Mesenchymal stem cell (in vitro differentiated cells and primary cell): ENCODE measurements at regions not wholly inside any gene's neighbourhood (a gene's known extent, or its start where the extent isn't known, plus 50 kb on each side); places are given as distances from the start of the nearest gene placed in this dataset.
"Not testable (repeated sequence)": the region's sequence is repeated elsewhere in the genome, so short reads cannot be mapped to it uniquely, and the experiment has no call there.

Experiments
- DNase-seq: peaks from one replicate; pipeline ENCODE4 v3.0.0-alpha.2; 2013
- H2AFZ ChIP-seq: one replicate; pipeline ENCODE4 v1.6.1; 2013; ENCODE audit warnings: low read depth, mild to moderate bottlenecking, control low read depth, inconsistent platforms, low read length, moderate library complexity
- H2AK5ac ChIP-seq: 2 replicates; pipeline ENCODE4 v1.6.1; 2013; ENCODE audit warnings: low read length, moderate library complexity, mild to moderate bottlenecking, inconsistent platforms; ENCODE audit not compliant: severe bottlenecking
- H2BK120ac ChIP-seq: one replicate; pipeline ENCODE4 v1.6.1; 2013; ENCODE audit warnings: low read depth, mild to moderate bottlenecking, inconsistent platforms, low read length, moderate library complexity
- H2BK12ac ChIP-seq, 2 experiments: one replicate each; pipeline ENCODE4 v1.6.1; 2013; ENCODE audit warnings: inconsistent platforms in 2 of 2, low read length in 2 of 2, mild to moderate bottlenecking in 2 of 2, moderate library complexity in 2 of 2, control low read depth in 1 of 2
- H2BK15ac ChIP-seq: one replicate; pipeline ENCODE4 v1.6.1; 2013; ENCODE audit warnings: mild to moderate bottlenecking, low read depth, inconsistent platforms; ENCODE audit not compliant: poor library complexity, severe bottlenecking
- H2BK5ac ChIP-seq: 2 replicates; pipeline ENCODE4 v1.6.1; 2013; ENCODE audit warnings: low read depth, mild to moderate bottlenecking, low read length, control low read depth, inconsistent platforms; ENCODE audit not compliant: poor library complexity, severe bottlenecking
- H3K14ac ChIP-seq, 2 experiments: one replicate each; pipeline ENCODE4 v1.6.1; 2013; ENCODE audit warnings: inconsistent platforms in 2 of 2, low read length in 2 of 2, control low read depth in 1 of 2, mild to moderate bottlenecking in 1 of 2, moderate library complexity in 1 of 2
- H3K18ac ChIP-seq, 2 experiments: one replicate each; pipeline ENCODE4 v1.6.1; 2013; ENCODE audit warnings: inconsistent platforms in 2 of 2, low read length in 2 of 2, control low read depth in 1 of 2, low read depth in 1 of 2, mild to moderate bottlenecking in 1 of 2
- H3K23ac ChIP-seq, 2 experiments: one replicate each; pipeline ENCODE4 v1.6.1; 2013; ENCODE audit warnings: inconsistent platforms in 2 of 2, low read length in 2 of 2, mild to moderate bottlenecking in 2 of 2, moderate library complexity in 2 of 2, control low read depth in 1 of 2
- H3K27ac ChIP-seq: 2 replicates; pipeline ENCODE4 v1.5.1; 2013; ENCODE audit warnings: mild to moderate bottlenecking, moderate library complexity, low read length, control low read depth, inconsistent platforms; ENCODE audit not compliant: poor library complexity, severe bottlenecking
- H3K27me3 ChIP-seq, 2 experiments: 2 replicates each; pipeline versions ENCODE4 v1.6.1 to v1.7.0; 2013; ENCODE audit warnings: low read length in 2 of 2, mild to moderate bottlenecking in 2 of 2, moderate library complexity in 2 of 2, control low read depth in 1 of 2, inconsistent platforms in 1 of 2; ENCODE audit not compliant: control insufficient read depth in 1 of 2, insufficient read depth in 1 of 2
- H3K36me3 ChIP-seq, 2 experiments: 2 replicates each; pipeline versions ENCODE4 v1.6.1 to v1.7.0; 2013; ENCODE audit warnings: low read length in 2 of 2, control low read depth in 1 of 2, inconsistent platforms in 1 of 2, low read depth in 1 of 2, mild to moderate bottlenecking in 1 of 2; ENCODE audit not compliant: insufficient read depth in 2 of 2, control insufficient read depth in 1 of 2
- H3K4ac ChIP-seq, 2 experiments: one replicate each; pipeline ENCODE4 v1.6.1; 2013; ENCODE audit warnings: inconsistent platforms in 2 of 2, low read length in 2 of 2, mild to moderate bottlenecking in 2 of 2, moderate library complexity in 2 of 2, control low read depth in 1 of 2, low read depth in 1 of 2
- H3K4me1 ChIP-seq: 2 replicates; pipeline ENCODE4 v1.6.1; 2013; ENCODE audit warnings: low read depth, low read length, control low read depth; ENCODE audit not compliant: control insufficient read depth, insufficient read depth
- H3K4me2 ChIP-seq: 2 replicates; pipeline ENCODE4 v1.6.1; 2013; ENCODE audit warnings: low read length, mild to moderate bottlenecking, inconsistent platforms; ENCODE audit not compliant: poor library complexity, severe bottlenecking
- H3K4me3 ChIP-seq, 2 experiments: 2 replicates each; pipeline versions ENCODE4 v1.5.1 to v1.7.0; 2013; ENCODE audit warnings: low read length in 2 of 2, mild to moderate bottlenecking in 2 of 2, control low read depth in 1 of 2, low read depth in 1 of 2; ENCODE audit not compliant: insufficient read depth in 1 of 2
- H3K79me1 ChIP-seq: replicated peaks from 2 replicates; pipeline ENCODE4 v1.6.1; 2013; ENCODE audit warnings: mild to moderate bottlenecking, control low read depth, low read length, inconsistent platforms; ENCODE audit not compliant: poor library complexity, severe bottlenecking
- H3K9ac ChIP-seq: 2 replicates; pipeline ENCODE4 v1.7.0; 2013; ENCODE audit warnings: mild to moderate bottlenecking, low read length, moderate library complexity
- H3K9me3 ChIP-seq: 2 replicates; pipeline ENCODE4 v1.7.0; 2013; ENCODE audit warnings: mild to moderate bottlenecking, low read length; ENCODE audit not compliant: control insufficient read depth
- H4K8ac ChIP-seq: one replicate; pipeline ENCODE4 v1.6.1; 2013; ENCODE audit warnings: inconsistent platforms, mild to moderate bottlenecking, low read length, moderate library complexity
- H4K91ac ChIP-seq: one replicate; pipeline ENCODE4 v1.6.1; 2013; ENCODE audit warnings: mild to moderate bottlenecking, low read length, inconsistent platforms
- WGBS: methylation state at CpG from one replicate; pipeline ENCODE4 v1.1.7; 2013; ENCODE audit warnings: mixed read lengths; 5-methylcytosine and 5-hydroxymethylcytosine counted together

DNA sequence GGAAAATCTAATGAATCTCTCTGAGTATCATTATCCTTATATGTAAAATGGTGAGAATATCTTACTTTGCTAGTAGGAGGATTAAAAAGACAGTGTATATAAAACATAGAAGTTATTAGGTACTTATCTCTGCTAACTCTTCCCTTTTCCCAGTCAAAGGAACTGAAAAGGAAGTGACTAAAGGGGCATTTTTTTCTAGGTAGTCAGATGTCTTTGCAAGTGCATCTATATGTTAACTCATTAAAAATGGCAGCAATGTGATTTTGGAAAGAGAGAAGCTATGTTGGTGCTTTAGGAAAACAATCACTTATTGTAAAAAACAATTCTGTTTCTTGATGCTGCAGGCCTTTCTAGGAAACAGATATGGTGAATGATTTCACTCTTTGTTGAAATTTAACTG, 180.9 kb downstream of the SAMD5 start:
- Histone ChIP-seq H3K27ac (no peak overlapping the region), H3K27me3 (no peaks in the 10 kb centered on the region), H2BK12ac (no peak overlapping the region), H3K4me1 (no peaks in the 10 kb centered on the region), H2BK120ac (no peak overlapping the region), H4K91ac (no peak overlapping the region), H2AK5ac (no peak overlapping the region), H3K4me3 (no peak overlapping the region), H3K36me3 (no peaks in the 10 kb centered on the region), H3K9ac (no peak overlapping the region), H2AFZ (no peak overlapping the region), H3K9me3 (no peaks in the 10 kb centered on the region), H2BK15ac (no peak overlapping the region), H3K23ac (no peak overlapping the region), H2BK5ac (no peak overlapping the region), H3K14ac (no peak overlapping the region), H3K4me2 (no peak overlapping the region), H3K18ac (no peak overlapping the region), H3K79me1 (no peaks in the 10 kb centered on the region), H3K4ac (no peak overlapping the region), H4K8ac (no peak overlapping the region)
- no peak for DNase-seq

DNA sequence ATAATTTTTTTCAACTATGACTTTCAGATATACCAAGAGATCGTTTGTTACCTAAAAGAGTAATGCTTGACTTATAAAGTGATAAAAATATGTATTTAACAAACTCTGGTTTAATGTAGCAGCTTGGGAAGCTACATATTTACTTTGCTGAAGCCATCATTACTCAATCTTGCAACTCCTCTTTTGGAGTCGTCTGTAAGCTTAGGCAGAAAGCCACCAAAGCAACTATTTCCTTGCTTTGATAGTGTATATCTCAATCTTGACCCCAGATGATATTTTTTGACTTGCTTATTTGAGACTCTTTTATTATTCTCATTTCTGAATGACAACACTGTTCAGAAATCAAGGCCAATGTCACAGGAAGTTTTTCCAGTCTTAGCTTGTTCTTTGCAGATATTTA, 183.0 kb downstream of the SAMD5 start:
- Histone ChIP-seq H3K27me3 (no peaks in the 10 kb centered on the region), H3K23ac (no peak overlapping the region), H2AFZ (no peak overlapping the region), H4K91ac (no peak overlapping the region), H3K9ac (no peak overlapping the region), H3K18ac (no peak overlapping the region), H2BK15ac (no peak overlapping the region), H3K36me3 (no peaks in the 10 kb centered on the region), H2BK5ac (no peak overlapping the region), H3K14ac (no peak overlapping the region), H3K4ac (no peak overlapping the region), H4K8ac (no peak overlapping the region), H3K4me2 (no peak overlapping the region), H3K79me1 (no peaks in the 10 kb centered on the region), H3K9me3 (no peaks in the 10 kb centered on the region), H3K4me1 (no peaks in the 10 kb centered on the region), H3K4me3 (no peak overlapping the region), H2BK120ac (no peak overlapping the region), H2BK12ac (no peak overlapping the region), H3K27ac (no peak overlapping the region), H2AK5ac (no peak overlapping the region)
- no peak for DNase-seq
- 71% methylated on average over 1 of the region's 2 CpGs for WGBS

DNA sequence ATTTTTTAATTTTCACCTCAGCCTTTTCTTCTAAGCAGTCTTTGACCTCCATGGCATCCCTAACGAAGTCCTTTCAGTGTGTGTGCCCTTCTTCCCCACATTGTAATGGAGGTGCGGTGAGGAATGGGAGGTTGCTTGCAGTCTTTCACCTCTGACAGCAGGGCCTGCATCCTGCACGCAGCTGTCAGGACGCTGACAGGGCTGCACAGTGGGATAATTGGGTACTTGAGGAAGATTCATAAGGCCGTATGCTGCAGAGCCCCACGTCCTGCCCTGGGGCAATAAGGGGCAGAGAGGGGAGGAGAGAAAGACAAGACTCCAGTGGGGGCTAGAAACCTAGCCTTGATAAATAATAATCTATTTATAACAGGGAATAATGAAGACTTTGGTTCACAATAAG, 184.7 kb downstream of the SAMD5 start:
- Histone ChIP-seq H3K4me2 (no peak overlapping the region), H3K23ac (no peak overlapping the region), H2AFZ (no peak overlapping the region), H4K91ac (peak overlapping the region; percentile 18), H3K18ac (no peak overlapping the region), H3K14ac (no peak overlapping the region), H2BK5ac (no peak overlapping the region), H2BK15ac (no peak overlapping the region), H2BK12ac (no peak overlapping the region), H3K27me3 (no peaks in the 10 kb centered on the region), H3K9ac (no peak overlapping the region), H3K9me3 (no peaks in the 10 kb centered on the region), H3K27ac (no peak overlapping the region), H3K79me1 (no peaks in the 10 kb centered on the region), H4K8ac (no peak overlapping the region), H3K4me1 (no peaks in the 10 kb centered on the region), H2AK5ac (no peak overlapping the region), H3K4me3 (no peak overlapping the region), H2BK120ac (no peak overlapping the region), H3K36me3 (no peaks in the 10 kb centered on the region), H3K4ac (no peak overlapping the region)
- no peak for DNase-seq
- 83% methylated on average over 5 of the region's 6 CpGs for WGBS

DNA sequence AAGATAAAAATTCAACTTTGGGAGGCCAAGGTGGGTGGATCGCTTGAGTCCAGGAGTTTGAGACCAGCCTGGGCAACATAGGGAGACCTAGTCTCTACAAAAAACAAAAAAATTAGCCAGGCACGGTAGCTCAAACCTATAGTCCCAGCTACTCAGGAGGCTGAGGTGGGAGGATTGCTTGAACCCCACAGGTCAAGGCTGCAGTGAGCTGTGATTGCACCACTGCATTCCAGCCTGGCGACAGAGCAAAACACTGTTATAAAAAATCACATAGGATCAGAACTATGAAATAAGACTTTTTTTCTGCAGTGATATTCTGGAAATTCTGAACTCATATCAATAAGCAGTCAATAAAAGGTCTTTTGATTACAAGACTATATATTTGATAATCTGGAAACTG, 186.1 kb downstream of the SAMD5 start:
- not testable (repeated sequence) for H3K14ac ChIP-seq, H3K79me1 ChIP-seq, H3K27ac ChIP-seq, H2BK5ac ChIP-seq, H3K4me3 ChIP-seq, H2AFZ ChIP-seq, H3K9me3 ChIP-seq, H4K91ac ChIP-seq, H2AK5ac ChIP-seq, H2BK120ac ChIP-seq, H3K4me1 ChIP-seq, H3K4ac ChIP-seq, H3K27me3 ChIP-seq, H2BK12ac ChIP-seq, DNase-seq, H3K36me3 ChIP-seq, H3K18ac ChIP-seq, H3K23ac ChIP-seq, H2BK15ac ChIP-seq, H3K9ac ChIP-seq, H4K8ac ChIP-seq, H3K4me2 ChIP-seq
- 92% methylated on average over 2 of the region's 3 CpGs for WGBS
